GM12878 (cell line): ENCODE measurements at regions not wholly inside any gene's neighbourhood (a gene's known extent, or its start where the extent isn't known, plus 50 kb on each side); places are given as distances from the start of the nearest gene placed in this dataset.

Experiments
- CBFB ChIP-seq: IDR thresholded peaks from 2 replicates; pipeline ENCODE4 v1.6.1; 2016; ENCODE audit warnings: antibody characterized with exemption, low read depth
- JUNB ChIP-seq: IDR thresholded peaks from 2 replicates; pipeline ENCODE4 v1.6.1; 2016; ENCODE audit warnings: antibody characterized with exemption, mild to moderate bottlenecking
- SMARCA5 ChIP-seq: fragments of 450-650 bp; IDR thresholded peaks from 2 replicates; pipeline ENCODE4 v1.6.1; 2017; ENCODE audit warnings: mild to moderate bottlenecking
- ZNF592 ChIP-seq: fragments of 450-650 bp; IDR thresholded peaks from 2 replicates; pipeline ENCODE4 v1.6.1; 2017; ENCODE audit warnings: mild to moderate bottlenecking, moderate library complexity
- TF ChIP-seq, protein P1 (sequence below): fragments of 150-350 bp; IDR thresholded peaks from 2 replicates; pipeline ENCODE4 v1.6.1; 2016; ENCODE audit warnings: low read depth, low read length
- TF ChIP-seq, protein P2 (sequence below): IDR thresholded peaks from 2 replicates; pipeline ENCODE4 v1.6.1; 2012; ENCODE audit warnings: low read depth, low read length, improper control_type of control experiment

- TF ChIP-seq ZNF592 (no peak), SMARCA5 (no peak), JUNB (no peak), CBFB (no peak)
- TF ChIP-seq, protein P1, sequence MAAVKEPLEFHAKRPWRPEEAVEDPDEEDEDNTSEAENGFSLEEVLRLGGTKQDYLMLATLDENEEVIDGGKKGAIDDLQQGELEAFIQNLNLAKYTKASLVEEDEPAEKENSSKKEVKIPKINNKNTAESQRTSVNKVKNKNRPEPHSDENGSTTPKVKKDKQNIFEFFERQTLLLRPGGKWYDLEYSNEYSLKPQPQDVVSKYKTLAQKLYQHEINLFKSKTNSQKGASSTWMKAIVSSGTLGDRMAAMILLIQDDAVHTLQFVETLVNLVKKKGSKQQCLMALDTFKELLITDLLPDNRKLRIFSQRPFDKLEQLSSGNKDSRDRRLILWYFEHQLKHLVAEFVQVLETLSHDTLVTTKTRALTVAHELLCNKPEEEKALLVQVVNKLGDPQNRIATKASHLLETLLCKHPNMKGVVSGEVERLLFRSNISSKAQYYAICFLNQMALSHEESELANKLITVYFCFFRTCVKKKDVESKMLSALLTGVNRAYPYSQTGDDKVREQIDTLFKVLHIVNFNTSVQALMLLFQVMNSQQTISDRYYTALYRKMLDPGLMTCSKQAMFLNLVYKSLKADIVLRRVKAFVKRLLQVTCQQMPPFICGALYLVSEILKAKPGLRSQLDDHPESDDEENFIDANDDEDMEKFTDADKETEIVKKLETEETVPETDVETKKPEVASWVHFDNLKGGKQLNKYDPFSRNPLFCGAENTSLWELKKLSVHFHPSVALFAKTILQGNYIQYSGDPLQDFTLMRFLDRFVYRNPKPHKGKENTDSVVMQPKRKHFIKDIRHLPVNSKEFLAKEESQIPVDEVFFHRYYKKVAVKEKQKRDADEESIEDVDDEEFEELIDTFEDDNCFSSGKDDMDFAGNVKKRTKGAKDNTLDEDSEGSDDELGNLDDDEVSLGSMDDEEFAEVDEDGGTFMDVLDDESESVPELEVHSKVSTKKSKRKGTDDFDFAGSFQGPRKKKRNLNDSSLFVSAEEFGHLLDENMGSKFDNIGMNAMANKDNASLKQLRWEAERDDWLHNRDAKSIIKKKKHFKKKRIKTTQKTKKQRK, result no peak
- TF ChIP-seq, protein P2, sequence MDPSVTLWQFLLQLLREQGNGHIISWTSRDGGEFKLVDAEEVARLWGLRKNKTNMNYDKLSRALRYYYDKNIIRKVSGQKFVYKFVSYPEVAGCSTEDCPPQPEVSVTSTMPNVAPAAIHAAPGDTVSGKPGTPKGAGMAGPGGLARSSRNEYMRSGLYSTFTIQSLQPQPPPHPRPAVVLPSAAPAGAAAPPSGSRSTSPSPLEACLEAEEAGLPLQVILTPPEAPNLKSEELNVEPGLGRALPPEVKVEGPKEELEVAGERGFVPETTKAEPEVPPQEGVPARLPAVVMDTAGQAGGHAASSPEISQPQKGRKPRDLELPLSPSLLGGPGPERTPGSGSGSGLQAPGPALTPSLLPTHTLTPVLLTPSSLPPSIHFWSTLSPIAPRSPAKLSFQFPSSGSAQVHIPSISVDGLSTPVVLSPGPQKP, result no peak
Measured at GRCh38 chr11:28596816-28597215, 488.6 kb downstream of the METTL15 start (continued).
